KMS-11 (cell line): ENCODE measurements at regions not wholly inside any gene's neighbourhood (a gene's known extent, or its start where the extent isn't known, plus 50 kb on each side); places are given as distances from the start of the nearest gene placed in this dataset.

Source experiments
- H2AFZ ChIP-seq: fragments of 200-600 bp; sonication (generic); 2 replicates; pipeline ENCODE4 v1.6.1; 2016; ENCODE audit warnings: antibody characterized with exemption, mixed run types, low read depth
- H3K27ac ChIP-seq: fragments of 200-600 bp; sonication (generic); 2 replicates; pipeline ENCODE4 v1.6.1; 2016; ENCODE audit warnings: mild to moderate bottlenecking, mixed run types
- H3K27me3 ChIP-seq: fragments of 200-600 bp; sonication (generic); 2 replicates; pipeline ENCODE4 v1.6.1; 2017; ENCODE audit warnings: mild to moderate bottlenecking, low read depth, mixed run types, moderate library complexity; ENCODE audit not compliant: insufficient read depth
- H3K36me3 ChIP-seq: fragments of 200-600 bp; sonication (generic); 2 replicates; pipeline ENCODE4 v1.6.1; 2017; ENCODE audit warnings: mild to moderate bottlenecking, mixed run types; ENCODE audit not compliant: insufficient read depth
- H3K4me1 ChIP-seq: fragments of 200-600 bp; sonication (generic); 2 replicates; pipeline ENCODE4 v1.6.1; 2016; ENCODE audit warnings: mild to moderate bottlenecking, low read depth, mixed run types; ENCODE audit not compliant: poor library complexity, severe bottlenecking
- H3K4me2 ChIP-seq: fragments of 200-600 bp; sonication (generic); 2 replicates; pipeline ENCODE4 v1.7.0; 2016; ENCODE audit warnings: mild to moderate bottlenecking, mixed run types
- H3K4me3 ChIP-seq: fragments of 200-600 bp; sonication (generic); IDR thresholded peaks from 2 replicates; pipeline ENCODE4 v1.6.1; 2017; ENCODE audit warnings: low read depth, low read length, mixed read lengths; ENCODE audit not compliant: insufficient read depth
- H3K79me2 ChIP-seq: fragments of 200-600 bp; sonication (generic); 2 replicates; pipeline ENCODE4 v1.6.1; 2016; ENCODE audit warnings: low read depth, mixed run types; ENCODE audit not compliant: insufficient read depth
- H3K9ac ChIP-seq: fragments of 200-600 bp; sonication (generic); 2 replicates; pipeline ENCODE4 v1.6.1; 2016; ENCODE audit warnings: mild to moderate bottlenecking, mixed run types
- H4K20me1 ChIP-seq: fragments of 200-600 bp; sonication (generic); 2 replicates; pipeline ENCODE4 v1.6.1; 2016; ENCODE audit warnings: mild to moderate bottlenecking, mixed run types; ENCODE audit not compliant: insufficient read depth
- CTCF ChIP-seq: fragments of 200-600 bp; sonication (generic); conservative IDR thresholded peaks from 2 replicates; pipeline ENCODE4 v1.6.1; 2017; ENCODE audit warnings: low read depth, mild to moderate bottlenecking, antibody characterized with exemption, low read length, moderate library complexity, mixed read lengths

DNA sequence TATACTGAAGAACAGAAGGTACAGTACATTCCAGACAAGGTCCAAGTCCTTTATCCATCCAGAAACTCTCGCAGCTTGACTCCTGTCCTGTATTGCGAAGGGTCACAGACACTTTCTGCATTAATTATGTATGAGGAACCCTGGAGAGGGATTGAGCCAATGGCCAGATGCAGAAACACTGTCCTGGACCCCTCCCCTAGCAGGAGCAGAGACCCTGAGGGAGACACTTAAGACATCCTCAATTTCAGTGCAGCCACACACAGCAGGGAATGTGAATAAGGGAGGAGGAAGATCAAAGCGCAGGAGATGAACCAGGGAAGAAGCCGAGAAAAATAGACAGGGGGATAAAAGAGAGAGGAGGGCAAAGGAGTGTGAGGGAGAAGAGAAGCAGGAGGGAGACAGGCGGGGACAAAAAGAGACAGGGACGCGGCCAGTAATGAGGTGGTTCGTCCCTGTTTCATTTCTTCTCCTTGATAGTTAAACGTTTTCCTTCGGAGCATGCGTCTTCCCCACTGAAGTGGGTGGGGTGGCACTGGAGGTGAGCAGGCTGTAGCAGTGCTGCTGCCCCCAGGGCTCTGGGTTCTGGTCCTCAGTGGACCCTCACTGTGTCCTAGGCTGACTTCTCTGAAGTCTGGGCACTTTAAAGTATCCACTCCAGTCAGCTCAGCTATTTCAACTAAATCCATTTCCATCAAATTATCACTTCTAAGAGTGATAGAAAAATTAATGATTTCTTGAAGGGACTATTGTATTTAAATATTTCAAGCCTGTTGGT lies 356.4 kb upstream of the NOCT start:
- Histone ChIP-seq H3K36me3 (no peaks in the 10 kb centered on the region), H3K27ac (no peak overlapping the region), H3K4me3 (no peak overlapping the region), H3K4me2 (no peak overlapping the region), H4K20me1 (no peaks in the 10 kb centered on the region), H3K4me1 (no peaks in the 10 kb centered on the region), H3K27me3 (no peaks in the 10 kb centered on the region), H3K79me2 (no peaks in the 10 kb centered on the region), H3K9ac (no peak overlapping the region), H2AFZ (no peak overlapping the region)
- no peak for TF ChIP-seq CTCF

DNA sequence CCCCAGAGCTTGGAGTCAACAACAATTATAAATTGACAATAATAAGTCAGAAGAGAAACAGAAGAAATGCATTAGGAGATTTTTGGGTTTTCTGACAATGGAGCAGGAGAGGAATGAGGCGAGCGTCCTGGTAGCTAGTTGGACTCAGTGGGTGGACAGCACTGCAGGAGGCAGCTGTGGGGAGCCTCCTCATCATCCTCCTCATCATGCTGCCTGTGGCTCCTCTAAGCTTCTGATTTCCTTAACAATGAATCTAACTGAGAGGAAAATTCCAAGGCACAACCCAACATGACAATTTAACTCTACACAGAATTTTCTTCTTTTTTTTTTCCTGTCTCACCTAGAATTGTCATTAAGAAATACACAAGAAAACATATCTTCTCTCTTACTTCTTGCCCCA lies 357.1 kb upstream of the NOCT start:
- Histone ChIP-seq H3K79me2 (no peaks in the 10 kb centered on the region), H3K27me3 (no peaks in the 10 kb centered on the region), H3K9ac (no peak overlapping the region), H2AFZ (no peak overlapping the region), H3K36me3 (no peaks in the 10 kb centered on the region), H3K4me2 (no peak overlapping the region), H3K4me1 (no peaks in the 10 kb centered on the region), H4K20me1 (no peaks in the 10 kb centered on the region), H3K27ac (no peak overlapping the region), H3K4me3 (no peak overlapping the region)
- no peak for TF ChIP-seq CTCF

GRCh38 chr4:138656990-138657389 lies 358.6 kb upstream of the NOCT start:
- H2AFZ ChIP-seq, result no peak overlapping the region
- H3K4me1 ChIP-seq, result no peaks in the 10 kb centered on the region
- no peak overlapping the region for H3K27ac ChIP-seq
- no peaks in the 10 kb centered on the region for H3K36me3 ChIP-seq
- no peaks in the 10 kb centered on the region for H3K27me3 ChIP-seq
- H3K79me2 ChIP-seq, result no peaks in the 10 kb centered on the region
- no peak overlapping the region for H3K4me3 ChIP-seq
- no peaks in the 10 kb centered on the region for H4K20me1 ChIP-seq
- TF ChIP-seq CTCF, result no peak
- H3K4me2 ChIP-seq, result no peak overlapping the region
- no peak overlapping the region for H3K9ac ChIP-seq

GRCh38 chr4:138655985-138656384 lies 359.6 kb upstream of the NOCT start:
- Histone ChIP-seq H3K36me3 (no peaks in the 10 kb centered on the region), H2AFZ (no peak overlapping the region), H3K27me3 (no peaks in the 10 kb centered on the region), H3K4me3 (no peak overlapping the region), H3K27ac (no peak overlapping the region), H3K79me2 (no peaks in the 10 kb centered on the region), H4K20me1 (no peaks in the 10 kb centered on the region), H3K9ac (no peak overlapping the region), H3K4me1 (no peaks in the 10 kb centered on the region), H3K4me2 (no peak overlapping the region)
- TF ChIP-seq CTCF, result no peak
